MM.1S (cell line): ENCODE measurements at regions not wholly inside any gene's neighbourhood (a gene's known extent, or its start where the extent isn't known, plus 50 kb on each side); places are given as distances from the start of the nearest gene placed in this dataset.

Source experiments
- EZH2phosphoT487 ChIP-seq: fragments of 300-600 bp; sonication (generic); IDR thresholded peaks from 2 replicates; pipeline ENCODE4 v1.6.1; 2018; ENCODE audit warnings: antibody characterized with exemption, low read length
- TF ChIP-seq, protein P1 (sequence below): fragments of 300-600 bp; sonication (generic); IDR thresholded peaks from 2 replicates; pipeline ENCODE4 v1.5.1; 2016; ENCODE audit warnings: antibody characterized with exemption, low read length, mixed read lengths

DNA sequence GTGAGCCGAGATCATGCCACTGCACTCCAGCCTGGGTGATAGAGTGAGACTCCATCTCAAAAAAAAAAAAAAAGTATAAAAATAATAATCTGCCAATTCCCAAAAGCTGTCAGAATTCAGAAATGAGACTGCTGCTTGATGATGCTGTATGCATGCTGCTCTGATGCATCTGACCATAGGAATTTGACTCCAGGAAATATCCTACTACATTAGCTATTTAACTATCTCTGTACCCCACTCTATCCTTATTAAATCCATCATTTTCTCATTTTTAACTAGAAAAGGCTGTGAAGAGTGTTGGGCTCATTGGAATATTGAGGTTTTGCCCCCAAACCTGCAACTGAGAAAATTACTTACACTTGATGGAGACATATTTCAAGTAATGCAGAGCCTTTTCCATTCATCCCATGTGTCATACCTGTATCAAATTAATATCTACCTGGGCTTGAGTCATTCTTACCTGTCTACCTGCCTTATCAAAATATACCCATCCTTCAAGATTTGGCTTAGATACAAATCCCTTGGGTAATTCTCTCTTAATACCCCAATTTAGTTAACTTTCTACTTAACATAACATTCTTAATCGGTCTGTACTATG lies 135.2 kb upstream of the PREP start:
- TF ChIP-seq, protein P1, sequence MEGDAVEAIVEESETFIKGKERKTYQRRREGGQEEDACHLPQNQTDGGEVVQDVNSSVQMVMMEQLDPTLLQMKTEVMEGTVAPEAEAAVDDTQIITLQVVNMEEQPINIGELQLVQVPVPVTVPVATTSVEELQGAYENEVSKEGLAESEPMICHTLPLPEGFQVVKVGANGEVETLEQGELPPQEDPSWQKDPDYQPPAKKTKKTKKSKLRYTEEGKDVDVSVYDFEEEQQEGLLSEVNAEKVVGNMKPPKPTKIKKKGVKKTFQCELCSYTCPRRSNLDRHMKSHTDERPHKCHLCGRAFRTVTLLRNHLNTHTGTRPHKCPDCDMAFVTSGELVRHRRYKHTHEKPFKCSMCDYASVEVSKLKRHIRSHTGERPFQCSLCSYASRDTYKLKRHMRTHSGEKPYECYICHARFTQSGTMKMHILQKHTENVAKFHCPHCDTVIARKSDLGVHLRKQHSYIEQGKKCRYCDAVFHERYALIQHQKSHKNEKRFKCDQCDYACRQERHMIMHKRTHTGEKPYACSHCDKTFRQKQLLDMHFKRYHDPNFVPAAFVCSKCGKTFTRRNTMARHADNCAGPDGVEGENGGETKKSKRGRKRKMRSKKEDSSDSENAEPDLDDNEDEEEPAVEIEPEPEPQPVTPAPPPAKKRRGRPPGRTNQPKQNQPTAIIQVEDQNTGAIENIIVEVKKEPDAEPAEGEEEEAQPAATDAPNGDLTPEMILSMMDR, result no peak
- no peak for TF ChIP-seq EZH2phosphoT487
